ENCODE measurements at regions not wholly inside any gene's neighbourhood (a gene's known extent, or its start where the extent isn't known, plus 50 kb on each side); places are given as distances from the start of the nearest gene placed in this dataset.

DNA sequence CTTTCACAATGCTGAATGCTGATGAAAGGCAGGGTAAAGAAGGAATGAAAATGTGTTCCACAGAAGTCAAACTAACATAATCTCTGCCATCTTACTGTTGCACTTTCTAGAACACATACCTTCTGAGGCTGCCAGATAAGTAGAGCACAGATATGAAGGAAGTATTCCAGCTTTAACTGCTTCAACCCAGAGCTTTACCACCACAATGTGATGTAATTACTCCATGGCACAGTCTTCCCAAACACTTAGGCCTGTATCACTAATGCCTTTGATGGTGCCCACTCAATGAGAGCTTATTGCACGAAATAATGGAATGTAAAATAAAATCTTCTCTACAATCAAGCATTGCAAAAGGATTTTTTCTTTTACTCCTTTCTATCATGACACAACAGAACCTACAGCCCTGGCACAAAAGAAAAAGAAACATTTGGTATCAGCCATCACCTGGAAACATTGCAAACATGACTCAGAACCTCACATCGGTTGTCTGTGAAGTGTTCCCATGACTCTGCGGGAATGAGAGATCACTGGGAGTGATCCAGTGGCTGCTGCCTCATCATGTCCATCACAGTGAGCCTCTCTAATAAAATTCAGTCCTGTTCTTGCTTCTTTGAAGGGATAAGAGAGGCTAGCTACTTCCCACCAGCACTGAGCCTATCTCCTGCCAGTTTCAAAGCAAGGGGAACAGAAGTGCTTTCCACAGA is 385.8 kb downstream of the EFNA5 start:
- Mint-ChIP-seq H3K36me3 (ENCODE audit: low read depth) (no peaks in the 10 kb centered on the region), H3K27ac (no peak overlapping the region), H3K9me3 (no peaks in the 10 kb centered on the region), H3K4me1 (peaks cover 12% of the 10 kb centered on the region), H3K4me3 (no peak overlapping the region), H3K27me3 (peaks cover 4% of the 10 kb centered on the region)
- DNase-seq (no peak), ATAC-seq (ENCODE audit: low read depth) (no peak)
- ChIA-PET CTCF (no interaction called here), POLR2A (no interaction called here)
- TF ChIP-seq, protein P1, sequence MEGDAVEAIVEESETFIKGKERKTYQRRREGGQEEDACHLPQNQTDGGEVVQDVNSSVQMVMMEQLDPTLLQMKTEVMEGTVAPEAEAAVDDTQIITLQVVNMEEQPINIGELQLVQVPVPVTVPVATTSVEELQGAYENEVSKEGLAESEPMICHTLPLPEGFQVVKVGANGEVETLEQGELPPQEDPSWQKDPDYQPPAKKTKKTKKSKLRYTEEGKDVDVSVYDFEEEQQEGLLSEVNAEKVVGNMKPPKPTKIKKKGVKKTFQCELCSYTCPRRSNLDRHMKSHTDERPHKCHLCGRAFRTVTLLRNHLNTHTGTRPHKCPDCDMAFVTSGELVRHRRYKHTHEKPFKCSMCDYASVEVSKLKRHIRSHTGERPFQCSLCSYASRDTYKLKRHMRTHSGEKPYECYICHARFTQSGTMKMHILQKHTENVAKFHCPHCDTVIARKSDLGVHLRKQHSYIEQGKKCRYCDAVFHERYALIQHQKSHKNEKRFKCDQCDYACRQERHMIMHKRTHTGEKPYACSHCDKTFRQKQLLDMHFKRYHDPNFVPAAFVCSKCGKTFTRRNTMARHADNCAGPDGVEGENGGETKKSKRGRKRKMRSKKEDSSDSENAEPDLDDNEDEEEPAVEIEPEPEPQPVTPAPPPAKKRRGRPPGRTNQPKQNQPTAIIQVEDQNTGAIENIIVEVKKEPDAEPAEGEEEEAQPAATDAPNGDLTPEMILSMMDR (IDR thresholded peaks at IDR 0.05), result no peak
- intact Hi-C loops (cut with micrococcal nuclease), result no loop called here

DNA sequence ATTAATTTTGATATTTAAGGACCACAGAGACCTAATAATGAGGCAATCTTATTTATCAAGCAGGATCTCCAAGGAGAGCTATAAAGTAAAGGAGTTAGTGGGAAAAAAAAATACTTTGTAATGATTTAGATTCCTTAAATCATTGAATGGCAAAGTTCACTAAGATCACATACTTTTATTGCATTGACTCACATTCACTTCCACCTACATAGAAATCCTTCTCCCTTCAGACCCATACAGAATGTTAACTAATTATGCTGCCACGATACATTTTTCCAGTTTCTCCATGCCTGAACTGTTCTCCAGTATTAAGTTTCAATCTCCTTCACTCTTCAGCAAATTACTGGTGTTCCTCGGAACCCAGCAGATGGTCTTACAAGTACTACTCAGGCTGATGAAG is 388.7 kb downstream of the EFNA5 start:
- H3K36me3 Mint-ChIP-seq (ENCODE audit: low read depth), result no peaks in the 10 kb centered on the region
- H3K4me1 Mint-ChIP-seq, result no peaks in the 10 kb centered on the region
- ChIA-PET POLR2A (no interaction called here), CTCF (no interaction called here)
- intact Hi-C loops (cut with micrococcal nuclease), result no loop called here
- no peak overlapping the region for H3K4me3 Mint-ChIP-seq
- ATAC-seq (ENCODE audit: low read depth) (no peak), DNase-seq (no peak)
- H3K27me3 Mint-ChIP-seq, result peaks cover 2% of the 10 kb centered on the region
- no peak overlapping the region for H3K27ac Mint-ChIP-seq
- no peaks in the 10 kb centered on the region for H3K9me3 Mint-ChIP-seq
- TF ChIP-seq, protein P1 (IDR thresholded peaks at IDR 0.05), result no peak

DNA sequence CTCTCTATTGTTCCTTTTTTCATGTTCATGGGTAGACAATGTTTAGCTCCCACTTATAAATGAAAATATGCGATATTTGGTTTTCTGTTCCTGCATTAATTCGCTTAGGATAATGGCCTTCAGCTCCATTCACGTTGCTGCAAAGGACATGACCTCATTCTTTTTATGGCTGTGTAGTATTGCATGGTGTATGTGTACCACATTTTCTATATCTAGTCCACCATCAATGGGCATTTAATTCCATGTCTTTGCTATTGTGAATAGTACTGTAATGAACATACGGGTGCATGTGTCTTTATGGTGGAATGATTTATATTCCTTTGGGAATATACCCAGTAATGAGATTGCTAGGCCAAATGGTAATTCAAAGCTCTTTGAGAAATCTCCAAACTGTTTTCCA is 392.0 kb downstream of the EFNA5 start:
- Mint-ChIP-seq H3K27me3 (no peaks in the 10 kb centered on the region), H3K4me1 (no peaks in the 10 kb centered on the region), H3K9me3 (no peaks in the 10 kb centered on the region), H3K4me3 (no peak overlapping the region), H3K27ac (no peak overlapping the region), H3K36me3 (ENCODE audit: low read depth) (no peaks in the 10 kb centered on the region)
- ATAC-seq (ENCODE audit: low read depth) (no peak), DNase-seq (no peak)
- ChIA-PET CTCF (no interaction called here), POLR2A (no interaction called here)
- TF ChIP-seq, protein P1 (IDR thresholded peaks at IDR 0.05), result no peak
- intact Hi-C loops (cut with micrococcal nuclease), result no loop called here

DNA sequence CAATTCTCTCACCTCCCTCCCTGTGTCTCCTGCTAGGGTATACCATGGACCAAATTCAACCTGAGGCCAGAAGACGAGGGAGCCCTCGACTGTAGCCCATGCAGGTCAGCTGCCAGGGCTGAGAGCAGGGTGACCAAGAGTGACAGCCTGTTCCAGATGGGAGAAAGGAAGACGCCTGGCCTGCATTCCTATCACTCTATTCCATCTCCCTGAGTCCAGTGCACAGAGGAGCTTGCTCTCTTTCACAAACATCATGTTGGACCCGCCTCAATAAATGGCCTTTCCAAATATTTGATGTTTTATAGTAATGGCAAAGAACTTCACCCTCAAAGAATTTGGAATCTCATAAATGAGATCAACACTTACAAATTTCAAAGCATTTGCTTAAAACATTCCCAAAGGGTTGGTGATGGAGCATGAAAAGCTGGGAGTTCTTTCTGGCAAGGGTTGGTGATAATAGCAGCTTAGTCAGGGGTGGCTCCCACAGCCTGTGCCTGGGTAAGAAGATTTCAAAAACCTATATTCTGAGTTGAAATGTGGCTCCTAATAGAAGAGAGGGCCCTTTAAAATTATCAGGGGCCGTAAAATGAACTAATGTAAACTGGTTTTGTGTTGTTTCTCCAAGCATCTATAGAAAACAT is 393.1 kb downstream of the EFNA5 start:
- DNase-seq, result no peak

DNA sequence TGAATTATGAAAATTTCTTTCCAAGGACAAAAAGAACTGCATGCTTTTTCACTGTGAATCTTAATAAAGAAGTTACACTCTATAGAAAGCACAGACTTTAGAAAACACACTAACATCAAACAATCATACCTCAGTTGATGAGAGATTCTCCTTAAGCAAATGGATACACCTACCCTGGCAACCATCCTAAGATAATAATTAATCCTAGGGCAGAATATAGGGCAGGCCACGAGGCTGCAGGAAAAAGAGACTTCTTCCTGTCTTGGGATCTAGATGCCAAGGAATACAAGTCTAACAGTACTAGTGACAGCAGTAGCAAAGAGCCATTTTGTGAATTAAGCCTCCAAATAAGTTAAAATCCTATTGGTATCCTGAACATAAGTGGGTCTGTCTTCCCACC is 395.4 kb downstream of the EFNA5 start:
- Mint-ChIP-seq H3K4me1 (no peaks in the 10 kb centered on the region), H3K4me3 (no peak overlapping the region), H3K9me3 (no peaks in the 10 kb centered on the region), H3K27me3 (peaks cover 2% of the 10 kb centered on the region), H3K36me3 (ENCODE audit: low read depth) (no peaks in the 10 kb centered on the region), H3K27ac (no peak overlapping the region)
- TF ChIP-seq, protein P1 (IDR thresholded peaks at IDR 0.05), result no peak
- no peak for ATAC-seq (ENCODE audit: low read depth)
- POLR2A ChIA-PET, result no interaction called here
- CTCF ChIA-PET, result no interaction called here
- no peak for DNase-seq
- intact Hi-C loops (cut with micrococcal nuclease), result no loop called here

More for the DNA sequence above, 393.1 kb downstream of the EFNA5 start:
- Mint-ChIP-seq H3K36me3 (ENCODE audit: low read depth) (no peaks in the 10 kb centered on the region), H3K27me3 (no peaks in the 10 kb centered on the region), H3K27ac (no peak overlapping the region), H3K4me1 (no peaks in the 10 kb centered on the region), H3K9me3 (no peaks in the 10 kb centered on the region), H3K4me3 (no peak overlapping the region)
- TF ChIP-seq, protein P1 (IDR thresholded peaks at IDR 0.05), result no peak
- intact Hi-C loops (cut with micrococcal nuclease), result no loop called here
- no peak for ATAC-seq (ENCODE audit: low read depth)
- ChIA-PET CTCF (no interaction called here), POLR2A (no interaction called here)

All from activated B cell treated with CpG ODN at 0.5 μM for 24 hours (primary cell).